ENCODE measurements at regions not wholly inside any gene's neighbourhood (a gene's known extent, or its start where the extent isn't known, plus 50 kb on each side); places are given as distances from the start of the nearest gene placed in this dataset.

DNA sequence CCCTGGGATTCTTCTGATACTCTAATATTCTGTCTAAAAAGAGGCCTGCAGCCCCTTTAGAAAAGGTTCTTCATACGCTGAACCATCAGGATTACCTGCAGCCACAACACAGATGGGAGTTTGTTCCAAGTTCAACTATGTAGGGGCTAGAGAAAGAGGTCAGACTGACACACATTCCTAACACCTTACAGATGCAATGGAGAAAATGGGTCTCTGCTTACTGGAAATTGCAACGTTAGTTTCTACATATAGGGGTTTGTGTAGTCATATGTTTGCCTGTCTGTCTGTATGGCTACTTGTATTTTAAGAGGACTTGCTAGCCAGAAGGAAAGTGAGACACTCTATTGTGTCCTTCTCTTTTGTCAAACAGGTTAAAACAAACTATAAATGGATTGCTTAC is 618.5 kb downstream of the INHBA start:
- Histone ChIP-seq H3K9me3 (no peaks in the 10 kb centered on the region), H3K4me1 (ENCODE audit: control insufficient read depth in 1 of 2, insufficient read depth in 1 of 2, low read depth in 1 of 2, low read length in 1 of 2) (no peaks in the 10 kb centered on the region), H3K27ac (no peak overlapping the region), H3K27me3 (no peaks in the 10 kb centered on the region), H3K4me3 (ENCODE audit: low read depth in 1 of 2, low read length in 1 of 2) (no peak overlapping the region), H3K36me3 (no peaks in the 10 kb centered on the region)
- TF ChIP-seq, protein P1, sequence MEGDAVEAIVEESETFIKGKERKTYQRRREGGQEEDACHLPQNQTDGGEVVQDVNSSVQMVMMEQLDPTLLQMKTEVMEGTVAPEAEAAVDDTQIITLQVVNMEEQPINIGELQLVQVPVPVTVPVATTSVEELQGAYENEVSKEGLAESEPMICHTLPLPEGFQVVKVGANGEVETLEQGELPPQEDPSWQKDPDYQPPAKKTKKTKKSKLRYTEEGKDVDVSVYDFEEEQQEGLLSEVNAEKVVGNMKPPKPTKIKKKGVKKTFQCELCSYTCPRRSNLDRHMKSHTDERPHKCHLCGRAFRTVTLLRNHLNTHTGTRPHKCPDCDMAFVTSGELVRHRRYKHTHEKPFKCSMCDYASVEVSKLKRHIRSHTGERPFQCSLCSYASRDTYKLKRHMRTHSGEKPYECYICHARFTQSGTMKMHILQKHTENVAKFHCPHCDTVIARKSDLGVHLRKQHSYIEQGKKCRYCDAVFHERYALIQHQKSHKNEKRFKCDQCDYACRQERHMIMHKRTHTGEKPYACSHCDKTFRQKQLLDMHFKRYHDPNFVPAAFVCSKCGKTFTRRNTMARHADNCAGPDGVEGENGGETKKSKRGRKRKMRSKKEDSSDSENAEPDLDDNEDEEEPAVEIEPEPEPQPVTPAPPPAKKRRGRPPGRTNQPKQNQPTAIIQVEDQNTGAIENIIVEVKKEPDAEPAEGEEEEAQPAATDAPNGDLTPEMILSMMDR (IDR thresholded peaks at IDR 0.05) = no peak

DNA sequence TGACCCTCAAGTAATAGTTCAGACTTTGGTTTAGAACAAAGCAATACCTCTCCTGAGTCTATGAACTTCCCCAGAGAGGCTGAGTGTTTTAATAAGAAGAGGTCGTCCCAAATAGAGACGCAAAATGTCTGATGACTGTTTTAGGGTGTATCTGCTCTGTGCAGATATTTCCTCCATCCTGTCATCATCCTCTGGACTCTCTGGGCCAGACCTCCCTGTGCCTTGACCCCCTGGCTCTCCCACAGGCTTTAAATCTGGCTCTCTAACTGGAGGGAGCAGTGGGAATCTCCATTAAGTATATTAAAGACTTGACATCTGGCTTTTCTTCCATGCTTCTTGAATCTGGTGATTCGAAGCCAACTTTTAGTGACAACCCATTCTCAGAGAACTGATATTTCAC is 633.3 kb downstream of the INHBA start:
- Histone ChIP-seq H3K36me3 (no peaks in the 10 kb centered on the region), H3K27ac (no peak overlapping the region), H3K9me3 (no peaks in the 10 kb centered on the region), H3K4me3 (ENCODE audit: low read depth in 1 of 2, low read length in 1 of 2) (no peak overlapping the region), H3K4me1 (ENCODE audit: control insufficient read depth in 1 of 2, insufficient read depth in 1 of 2, low read depth in 1 of 2, low read length in 1 of 2) (peaks cover 0 to 2% of the 10 kb centered on the region in 2 experiments), H3K27me3 (no peaks in the 10 kb centered on the region)
- TF ChIP-seq, protein P1 (IDR thresholded peaks at IDR 0.05) = no peak

DNA sequence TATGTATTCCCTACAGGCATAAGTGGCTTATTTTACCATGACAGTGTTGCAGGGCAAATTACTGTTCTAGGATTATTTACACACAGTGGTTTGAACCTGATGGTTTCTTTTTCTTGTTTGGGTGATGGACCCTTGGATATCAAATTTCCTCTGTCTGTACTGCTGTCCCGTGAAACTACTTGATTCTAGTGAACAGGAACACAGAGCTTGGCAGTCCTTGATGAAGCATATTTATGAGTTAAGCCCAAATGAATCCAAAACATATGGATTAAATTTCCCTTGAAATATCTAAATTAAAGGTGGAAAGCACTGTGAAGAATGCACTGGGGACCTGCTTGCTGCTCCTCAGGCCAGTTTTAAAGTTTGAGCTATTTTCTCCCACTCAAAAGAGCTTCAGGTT is 635.3 kb downstream of the INHBA start:
- TF ChIP-seq, protein P1 (IDR thresholded peaks at IDR 0.05) = no peak
- no peaks in the 10 kb centered on the region for H3K9me3 ChIP-seq
- H3K4me3 ChIP-seq (ENCODE audit: low read depth in 1 of 2, low read length in 1 of 2) = no peak overlapping the region
- peaks cover 7% of the 10 kb centered on the region in 2 experiments for H3K4me1 ChIP-seq (ENCODE audit: control insufficient read depth in 1 of 2, insufficient read depth in 1 of 2, low read depth in 1 of 2, low read length in 1 of 2)
- no peaks in the 10 kb centered on the region for H3K36me3 ChIP-seq
- no peaks in the 10 kb centered on the region for H3K27me3 ChIP-seq
- H3K27ac ChIP-seq = no peak overlapping the region

DNA sequence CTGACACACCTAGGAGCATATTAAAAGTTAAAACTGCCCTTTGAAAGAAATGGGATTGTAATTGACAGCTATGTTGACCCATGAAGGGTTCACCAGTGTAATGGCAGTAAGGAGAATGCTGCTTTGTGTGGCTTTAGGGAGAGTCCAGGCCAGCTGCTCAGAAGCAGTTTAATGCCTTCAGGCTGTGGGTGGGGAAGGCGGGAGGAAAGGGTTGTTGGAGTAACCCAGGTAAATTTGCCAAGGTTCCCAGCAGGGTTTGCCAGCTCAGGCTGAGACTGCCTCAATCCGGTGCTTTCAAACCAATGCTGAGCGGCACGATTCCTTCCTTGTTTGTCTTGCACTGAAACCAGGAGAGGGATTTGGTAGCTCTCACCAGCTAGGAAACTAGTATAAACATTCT is 637.2 kb downstream of the INHBA start:
- no peak overlapping the region for H3K27ac ChIP-seq
- H3K27me3 ChIP-seq = no peaks in the 10 kb centered on the region
- no peaks in the 10 kb centered on the region for H3K9me3 ChIP-seq
- peaks cover 7% of the 10 kb centered on the region in 2 experiments for H3K4me1 ChIP-seq (ENCODE audit: control insufficient read depth in 1 of 2, insufficient read depth in 1 of 2, low read depth in 1 of 2, low read length in 1 of 2)
- no peaks in the 10 kb centered on the region for H3K36me3 ChIP-seq
- H3K4me3 ChIP-seq (ENCODE audit: low read depth in 1 of 2, low read length in 1 of 2) = no peak overlapping the region
- TF ChIP-seq, protein P1 (IDR thresholded peaks at IDR 0.05) = no peak

DNA sequence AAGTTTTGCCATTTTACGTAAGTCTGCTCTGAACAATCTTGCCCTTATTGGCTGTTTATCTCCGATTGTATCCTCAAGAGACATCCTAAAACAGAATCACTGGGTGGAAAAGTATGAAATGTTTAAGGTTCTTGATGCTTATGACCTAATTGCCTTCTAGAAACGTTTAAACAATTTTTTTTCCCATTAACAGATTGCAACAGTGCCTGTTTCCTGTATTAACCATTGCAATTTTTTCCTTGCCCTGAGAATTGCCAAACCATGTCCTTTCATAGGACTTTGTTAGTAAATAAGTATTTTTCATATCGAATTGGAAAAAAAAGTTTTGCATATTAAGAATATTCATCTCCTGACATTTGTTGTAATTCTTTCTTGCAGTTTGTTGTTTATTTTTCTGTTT is 639.8 kb downstream of the INHBA start:
- no peak overlapping the region for H3K27ac ChIP-seq
- TF ChIP-seq, protein P1 (IDR thresholded peaks at IDR 0.05) = no peak

DNA sequence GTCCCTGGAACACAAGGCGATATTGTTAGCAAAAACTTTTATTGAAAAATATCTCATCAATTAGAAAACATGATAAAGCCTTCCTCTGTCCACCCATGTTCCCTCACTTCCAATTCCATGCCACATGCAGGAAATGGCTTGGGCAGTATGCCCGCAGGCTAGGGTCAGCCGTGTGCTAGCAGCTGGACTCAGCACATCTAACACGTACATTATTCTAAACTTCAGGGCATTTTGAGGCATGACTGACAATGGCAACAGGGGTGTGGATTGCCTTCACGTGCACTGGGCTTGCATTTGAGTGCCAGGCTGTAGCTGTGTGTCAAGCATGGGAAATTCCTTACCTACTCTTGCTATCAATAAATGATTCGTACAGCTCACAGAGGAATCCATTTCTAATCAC is 642.1 kb downstream of the INHBA start:
- no peak overlapping the region for H3K27ac ChIP-seq
- no peaks in the 10 kb centered on the region for H3K36me3 ChIP-seq
- no peak overlapping the region for H3K4me3 ChIP-seq (ENCODE audit: low read depth in 1 of 2, low read length in 1 of 2)
- H3K27me3 ChIP-seq = no peaks in the 10 kb centered on the region
- no peaks in the 10 kb centered on the region for H3K9me3 ChIP-seq
- TF ChIP-seq, protein P1 (IDR thresholded peaks at IDR 0.05) = no peak
- peaks cover 7% of the 10 kb centered on the region in 2 experiments for H3K4me1 ChIP-seq (ENCODE audit: control insufficient read depth in 1 of 2, insufficient read depth in 1 of 2, low read depth in 1 of 2, low read length in 1 of 2)

More for the DNA sequence above, 639.8 kb downstream of the INHBA start:
- Histone ChIP-seq H3K4me1 (ENCODE audit: control insufficient read depth in 1 of 2, insufficient read depth in 1 of 2, low read depth in 1 of 2, low read length in 1 of 2) (peaks cover 7% of the 10 kb centered on the region in 2 experiments), H3K4me3 (ENCODE audit: low read depth in 1 of 2, low read length in 1 of 2) (no peak overlapping the region), H3K36me3 (no peaks in the 10 kb centered on the region), H3K27me3 (no peaks in the 10 kb centered on the region), H3K9me3 (no peaks in the 10 kb centered on the region)
